ENCODE measurements at regions not wholly inside any gene's neighbourhood (a gene's known extent, or its start where the extent isn't known, plus 50 kb on each side); places are given as distances from the start of the nearest gene placed in this dataset.

- H3K4me1 ChIP-seq (ENCODE audit: control insufficient read depth in 1 of 2, insufficient read depth in 1 of 2, low read depth in 1 of 2, low read length in 1 of 2), result no peaks in the 10 kb centered on the region
- H3K4me3 ChIP-seq (ENCODE audit: low read depth in 1 of 2, low read length in 1 of 2), result no peak overlapping the region
- no peaks in the 10 kb centered on the region for H3K36me3 ChIP-seq
- no peak overlapping the region for H3K27ac ChIP-seq
- no peak for TF ChIP-seq CTCF (IDR thresholded peaks at IDR 0.05)
- H3K9me3 ChIP-seq, result no peaks in the 10 kb centered on the region
- no peaks in the 10 kb centered on the region for H3K27me3 ChIP-seq
Measured at GRCh38 chr2:147589127-147589526, 255.7 kb upstream of the ACVR2A start.

GRCh38 chr2:147588191-147588590 lies 256.6 kb upstream of the ACVR2A start:
- TF ChIP-seq CTCF (IDR thresholded peaks at IDR 0.05), result no peak
- no peaks in the 10 kb centered on the region for H3K27me3 ChIP-seq
- no peak overlapping the region for H3K4me3 ChIP-seq (ENCODE audit: low read depth in 1 of 2, low read length in 1 of 2)
- H3K9me3 ChIP-seq, result no peaks in the 10 kb centered on the region
- no peaks in the 10 kb centered on the region for H3K36me3 ChIP-seq
- H3K4me1 ChIP-seq (ENCODE audit: control insufficient read depth in 1 of 2, insufficient read depth in 1 of 2, low read depth in 1 of 2, low read length in 1 of 2), result no peaks in the 10 kb centered on the region
- H3K27ac ChIP-seq, result no peak overlapping the region

- Histone ChIP-seq H3K9me3 (no peaks in the 10 kb centered on the region), H3K27ac (no peak overlapping the region), H3K4me1 (ENCODE audit: control insufficient read depth in 1 of 2, insufficient read depth in 1 of 2, low read depth in 1 of 2, low read length in 1 of 2) (no peaks in the 10 kb centered on the region), H3K4me3 (ENCODE audit: low read depth in 1 of 2, low read length in 1 of 2) (no peak overlapping the region), H3K27me3 (no peaks in the 10 kb centered on the region), H3K36me3 (no peaks in the 10 kb centered on the region)
- TF ChIP-seq CTCF (IDR thresholded peaks at IDR 0.05), result no peak
Measured at GRCh38 chr2:147578529-147578928, 266.3 kb upstream of the ACVR2A start.

GRCh38 chr2:147577998-147578380 lies 266.8 kb upstream of the ACVR2A start:
- Histone ChIP-seq H3K27ac (no peak overlapping the region), H3K36me3 (no peaks in the 10 kb centered on the region), H3K4me1 (ENCODE audit: control insufficient read depth in 1 of 2, insufficient read depth in 1 of 2, low read depth in 1 of 2, low read length in 1 of 2) (no peaks in the 10 kb centered on the region), H3K4me3 (ENCODE audit: low read depth in 1 of 2, low read length in 1 of 2) (no peak overlapping the region), H3K9me3 (no peaks in the 10 kb centered on the region), H3K27me3 (no peaks in the 10 kb centered on the region)
- TF ChIP-seq CTCF (IDR thresholded peaks at IDR 0.05), result no peak

- Histone ChIP-seq H3K27me3 (no peaks in the 10 kb centered on the region), H3K27ac (no peak overlapping the region), H3K4me1 (ENCODE audit: control insufficient read depth in 1 of 2, insufficient read depth in 1 of 2, low read depth in 1 of 2, low read length in 1 of 2) (no peaks in the 10 kb centered on the region), H3K9me3 (no peaks in the 10 kb centered on the region), H3K36me3 (no peaks in the 10 kb centered on the region), H3K4me3 (ENCODE audit: low read depth in 1 of 2, low read length in 1 of 2) (no peak overlapping the region)
- TF ChIP-seq CTCF (IDR thresholded peaks at IDR 0.05), result no peak
Measured at GRCh38 chr2:147577323-147577997, 267.4 kb upstream of the ACVR2A start.

Data from neutrophil (primary cell).